ENCODE measurements at regions not wholly inside any gene's neighbourhood (a gene's known extent, or its start where the extent isn't known, plus 50 kb on each side); places are given as distances from the start of the nearest gene placed in this dataset.

DNA sequence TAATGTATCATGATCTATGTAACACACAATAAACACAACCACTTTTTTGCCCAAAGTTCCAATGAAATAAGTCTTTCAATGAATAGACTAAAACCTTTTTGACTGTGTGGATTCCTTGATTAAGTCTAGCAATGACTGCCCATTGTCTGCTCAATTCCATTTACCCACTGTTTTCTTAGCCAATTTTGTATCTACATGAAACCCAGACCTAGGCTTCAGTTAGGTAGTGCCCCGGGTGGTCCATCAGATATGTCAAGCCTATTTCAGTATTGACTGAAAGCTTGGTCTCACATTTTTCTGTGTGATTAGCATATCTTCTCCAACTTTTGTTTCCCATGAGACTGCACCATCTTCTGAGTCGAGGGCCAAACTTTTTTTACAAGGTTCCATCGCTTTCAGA is 615.0 kb downstream of the C6orf118 start:
- TF ChIP-seq, protein P1, sequence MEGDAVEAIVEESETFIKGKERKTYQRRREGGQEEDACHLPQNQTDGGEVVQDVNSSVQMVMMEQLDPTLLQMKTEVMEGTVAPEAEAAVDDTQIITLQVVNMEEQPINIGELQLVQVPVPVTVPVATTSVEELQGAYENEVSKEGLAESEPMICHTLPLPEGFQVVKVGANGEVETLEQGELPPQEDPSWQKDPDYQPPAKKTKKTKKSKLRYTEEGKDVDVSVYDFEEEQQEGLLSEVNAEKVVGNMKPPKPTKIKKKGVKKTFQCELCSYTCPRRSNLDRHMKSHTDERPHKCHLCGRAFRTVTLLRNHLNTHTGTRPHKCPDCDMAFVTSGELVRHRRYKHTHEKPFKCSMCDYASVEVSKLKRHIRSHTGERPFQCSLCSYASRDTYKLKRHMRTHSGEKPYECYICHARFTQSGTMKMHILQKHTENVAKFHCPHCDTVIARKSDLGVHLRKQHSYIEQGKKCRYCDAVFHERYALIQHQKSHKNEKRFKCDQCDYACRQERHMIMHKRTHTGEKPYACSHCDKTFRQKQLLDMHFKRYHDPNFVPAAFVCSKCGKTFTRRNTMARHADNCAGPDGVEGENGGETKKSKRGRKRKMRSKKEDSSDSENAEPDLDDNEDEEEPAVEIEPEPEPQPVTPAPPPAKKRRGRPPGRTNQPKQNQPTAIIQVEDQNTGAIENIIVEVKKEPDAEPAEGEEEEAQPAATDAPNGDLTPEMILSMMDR (IDR thresholded peaks at IDR 0.05 in 2 of 3, conservative IDR thresholded peaks at IDR 0.05 in 1 of 3; ENCODE audit: borderline replicate concordance in 1 of 3, insufficient read depth in 1 of 3, low read depth in 2 of 3, low read length in 2 of 3), result no peak
- TF ChIP-seq, protein P2, sequence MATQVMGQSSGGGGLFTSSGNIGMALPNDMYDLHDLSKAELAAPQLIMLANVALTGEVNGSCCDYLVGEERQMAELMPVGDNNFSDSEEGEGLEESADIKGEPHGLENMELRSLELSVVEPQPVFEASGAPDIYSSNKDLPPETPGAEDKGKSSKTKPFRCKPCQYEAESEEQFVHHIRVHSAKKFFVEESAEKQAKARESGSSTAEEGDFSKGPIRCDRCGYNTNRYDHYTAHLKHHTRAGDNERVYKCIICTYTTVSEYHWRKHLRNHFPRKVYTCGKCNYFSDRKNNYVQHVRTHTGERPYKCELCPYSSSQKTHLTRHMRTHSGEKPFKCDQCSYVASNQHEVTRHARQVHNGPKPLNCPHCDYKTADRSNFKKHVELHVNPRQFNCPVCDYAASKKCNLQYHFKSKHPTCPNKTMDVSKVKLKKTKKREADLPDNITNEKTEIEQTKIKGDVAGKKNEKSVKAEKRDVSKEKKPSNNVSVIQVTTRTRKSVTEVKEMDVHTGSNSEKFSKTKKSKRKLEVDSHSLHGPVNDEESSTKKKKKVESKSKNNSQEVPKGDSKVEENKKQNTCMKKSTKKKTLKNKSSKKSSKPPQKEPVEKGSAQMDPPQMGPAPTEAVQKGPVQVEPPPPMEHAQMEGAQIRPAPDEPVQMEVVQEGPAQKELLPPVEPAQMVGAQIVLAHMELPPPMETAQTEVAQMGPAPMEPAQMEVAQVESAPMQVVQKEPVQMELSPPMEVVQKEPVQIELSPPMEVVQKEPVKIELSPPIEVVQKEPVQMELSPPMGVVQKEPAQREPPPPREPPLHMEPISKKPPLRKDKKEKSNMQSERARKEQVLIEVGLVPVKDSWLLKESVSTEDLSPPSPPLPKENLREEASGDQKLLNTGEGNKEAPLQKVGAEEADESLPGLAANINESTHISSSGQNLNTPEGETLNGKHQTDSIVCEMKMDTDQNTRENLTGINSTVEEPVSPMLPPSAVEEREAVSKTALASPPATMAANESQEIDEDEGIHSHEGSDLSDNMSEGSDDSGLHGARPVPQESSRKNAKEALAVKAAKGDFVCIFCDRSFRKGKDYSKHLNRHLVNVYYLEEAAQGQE (IDR thresholded peaks at IDR 0.05; ENCODE audit: low read depth), result no peak
- TF ChIP-seq, protein P3, sequence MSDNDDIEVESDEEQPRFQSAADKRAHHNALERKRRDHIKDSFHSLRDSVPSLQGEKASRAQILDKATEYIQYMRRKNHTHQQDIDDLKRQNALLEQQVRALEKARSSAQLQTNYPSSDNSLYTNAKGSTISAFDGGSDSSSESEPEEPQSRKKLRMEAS (IDR thresholded peaks at IDR 0.05), result no peak
- TF ChIP-seq SP1 (IDR thresholded peaks at IDR 0.05; ENCODE audit: low read depth), result no peak
- TF ChIP-seq POLR2A (IDR thresholded peaks at IDR 0.05; ENCODE audit: borderline replicate concordance, extremely low read depth, insufficient read depth, insufficient read length), result no peak
- TF ChIP-seq FOSL1 (IDR thresholded peaks at IDR 0.05; ENCODE audit: low read depth), result no peak
- TF ChIP-seq SRF (IDR thresholded peaks at IDR 0.05; ENCODE audit: low read depth), result no peak
- no peak for TF ChIP-seq EZH2 (IDR thresholded peaks at IDR 0.05)
- no peak for TF ChIP-seq POLR2AphosphoS5 (IDR thresholded peaks at IDR 0.05; ENCODE audit: low read depth, low read length)
- TF ChIP-seq YY1 (IDR thresholded peaks at IDR 0.05; ENCODE audit: extremely low read depth, insufficient replicate concordance, low read depth, low read length), result no peak
- TF ChIP-seq JUND (IDR thresholded peaks at IDR 0.05), result no peak
- TF ChIP-seq CEBPB (IDR thresholded peaks at IDR 0.05; ENCODE audit: low read depth), result no peak
- TF ChIP-seq EZH2phosphoT487 (IDR thresholded peaks at IDR 0.05; ENCODE audit: borderline replicate concordance), result no peak
- no peak for TF ChIP-seq EGR1 (IDR thresholded peaks at IDR 0.05; ENCODE audit: low read depth)
